ENCODE measurements at regions not wholly inside any gene's neighbourhood (a gene's known extent, or its start where the extent isn't known, plus 50 kb on each side); places are given as distances from the start of the nearest gene placed in this dataset.

- no peak for TF ChIP-seq MAZ (IDR thresholded peaks at IDR 0.05; ENCODE audit: borderline replicate concordance, low read depth, low read length)
- TF ChIP-seq REST (IDR thresholded peaks at IDR 0.05) = no peak
- TF ChIP-seq, protein P1, sequence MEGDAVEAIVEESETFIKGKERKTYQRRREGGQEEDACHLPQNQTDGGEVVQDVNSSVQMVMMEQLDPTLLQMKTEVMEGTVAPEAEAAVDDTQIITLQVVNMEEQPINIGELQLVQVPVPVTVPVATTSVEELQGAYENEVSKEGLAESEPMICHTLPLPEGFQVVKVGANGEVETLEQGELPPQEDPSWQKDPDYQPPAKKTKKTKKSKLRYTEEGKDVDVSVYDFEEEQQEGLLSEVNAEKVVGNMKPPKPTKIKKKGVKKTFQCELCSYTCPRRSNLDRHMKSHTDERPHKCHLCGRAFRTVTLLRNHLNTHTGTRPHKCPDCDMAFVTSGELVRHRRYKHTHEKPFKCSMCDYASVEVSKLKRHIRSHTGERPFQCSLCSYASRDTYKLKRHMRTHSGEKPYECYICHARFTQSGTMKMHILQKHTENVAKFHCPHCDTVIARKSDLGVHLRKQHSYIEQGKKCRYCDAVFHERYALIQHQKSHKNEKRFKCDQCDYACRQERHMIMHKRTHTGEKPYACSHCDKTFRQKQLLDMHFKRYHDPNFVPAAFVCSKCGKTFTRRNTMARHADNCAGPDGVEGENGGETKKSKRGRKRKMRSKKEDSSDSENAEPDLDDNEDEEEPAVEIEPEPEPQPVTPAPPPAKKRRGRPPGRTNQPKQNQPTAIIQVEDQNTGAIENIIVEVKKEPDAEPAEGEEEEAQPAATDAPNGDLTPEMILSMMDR (IDR thresholded peaks at IDR 0.05) = no peak
- no peak for TF ChIP-seq EP300 (IDR thresholded peaks at IDR 0.05)
- no peak for TF ChIP-seq E2F6 (IDR thresholded peaks at IDR 0.05; ENCODE audit: borderline replicate concordance, low read depth)
- TF ChIP-seq HMGXB4 (CRISPR knock-in tag; IDR thresholded peaks at IDR 0.05; ENCODE audit: borderline replicate concordance) = no peak
Measured at GRCh38 chr3:104088738-104089137, 1278.0 kb upstream of the ALCAM start.

Measured in A549 (cell line).